ENCODE measurements at regions not wholly inside any gene's neighbourhood (a gene's known extent, or its start where the extent isn't known, plus 50 kb on each side); places are given as distances from the start of the nearest gene placed in this dataset.
A peak's percentile ranks its signal among the peaks of the same experiment; 100 is the strongest.
"Not testable (repeated sequence)": the region's sequence is repeated elsewhere in the genome, so short reads cannot be mapped to it uniquely, and the experiment has no call there.

GRCh38 chr21:10346933-10347615, 174.3 kb upstream of the TPTE start:
- H3K14ac ChIP-seq (ENCODE audit: low read length in 2 of 2); H3K4me1 ChIP-seq (ENCODE audit: control insufficient read depth, insufficient read depth, low read depth, low read length); H3K23ac ChIP-seq (ENCODE audit: low read length in 2 of 2); H4K8ac ChIP-seq (ENCODE audit: low read length); H3K4ac ChIP-seq (ENCODE audit: low read depth in 1 of 2, low read length in 2 of 2); H2BK120ac ChIP-seq (ENCODE audit: low read depth, low read length); H2BK15ac ChIP-seq (ENCODE audit: low read depth, poor library complexity, severe bottlenecking); H3K4me2 ChIP-seq (ENCODE audit: low read length, poor library complexity, severe bottlenecking); H3K27me3 ChIP-seq (ENCODE audit: control insufficient read depth in 1 of 2, insufficient read depth in 1 of 2, low read length in 2 of 2); DNase-seq; H3K27ac ChIP-seq (ENCODE audit: low read length, poor library complexity, severe bottlenecking); H2BK5ac ChIP-seq (ENCODE audit: low read depth, low read length, poor library complexity, severe bottlenecking); H3K36me3 ChIP-seq (ENCODE audit: control insufficient read depth in 1 of 2, insufficient read depth in 2 of 2, low read depth in 1 of 2, low read length in 2 of 2); H2AFZ ChIP-seq (ENCODE audit: low read depth, low read length); H3K79me1 ChIP-seq (replicated peaks; ENCODE audit: low read length, poor library complexity, severe bottlenecking); H2AK5ac ChIP-seq (ENCODE audit: low read length, severe bottlenecking); H3K9ac ChIP-seq (ENCODE audit: low read length); H2BK12ac ChIP-seq (ENCODE audit: low read length in 2 of 2); H3K4me3 ChIP-seq (ENCODE audit: insufficient read depth in 1 of 2, low read depth in 1 of 2, low read length in 2 of 2); H3K18ac ChIP-seq (ENCODE audit: low read depth in 1 of 2, low read length in 2 of 2); H4K91ac ChIP-seq (ENCODE audit: low read length): not testable (repeated sequence)
- WGBS: 70% methylated on average over 2 of the region's 3 CpGs
- peaks cover 19% of the 10 kb centered on the region for H3K9me3 ChIP-seq (ENCODE audit: control insufficient read depth, low read length)

DNA sequence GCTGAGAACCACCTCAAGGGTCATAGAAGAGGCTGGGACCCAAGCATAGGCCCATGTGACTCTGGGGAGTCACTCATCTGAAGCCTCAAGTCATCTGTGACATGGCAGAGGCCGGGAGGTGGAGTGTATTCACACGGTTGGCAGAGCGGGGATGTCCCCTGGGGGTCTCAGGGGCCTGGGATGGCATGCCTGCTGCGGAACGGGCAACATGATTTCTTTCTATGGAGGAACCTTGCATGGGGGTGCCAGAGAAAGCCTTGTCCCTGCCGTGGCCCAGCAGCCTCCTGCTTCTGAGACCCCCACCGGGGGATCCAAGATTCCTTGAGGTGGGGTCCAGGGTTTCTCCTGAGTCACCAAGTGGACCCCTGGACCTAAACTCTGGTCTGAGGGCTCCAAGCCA, 173.7 kb upstream of the TPTE start:
- H2AK5ac ChIP-seq (ENCODE audit: low read length, severe bottlenecking); H2BK12ac ChIP-seq (ENCODE audit: low read length in 2 of 2); H3K18ac ChIP-seq (ENCODE audit: low read depth in 1 of 2, low read length in 2 of 2); H3K4ac ChIP-seq (ENCODE audit: low read depth in 1 of 2, low read length in 2 of 2); H3K23ac ChIP-seq (ENCODE audit: low read length in 2 of 2); H2BK5ac ChIP-seq (ENCODE audit: low read depth, low read length, poor library complexity, severe bottlenecking); H2AFZ ChIP-seq (ENCODE audit: low read depth, low read length); H3K14ac ChIP-seq (ENCODE audit: low read length in 2 of 2); H3K4me2 ChIP-seq (ENCODE audit: low read length, poor library complexity, severe bottlenecking); H3K79me1 ChIP-seq (replicated peaks; ENCODE audit: low read length, poor library complexity, severe bottlenecking); H2BK120ac ChIP-seq (ENCODE audit: low read depth, low read length); H3K27ac ChIP-seq (ENCODE audit: low read length, poor library complexity, severe bottlenecking); DNase-seq; H3K9ac ChIP-seq (ENCODE audit: low read length); H3K36me3 ChIP-seq (ENCODE audit: control insufficient read depth in 1 of 2, insufficient read depth in 2 of 2, low read depth in 1 of 2, low read length in 2 of 2); H4K91ac ChIP-seq (ENCODE audit: low read length); H3K27me3 ChIP-seq (ENCODE audit: control insufficient read depth in 1 of 2, insufficient read depth in 1 of 2, low read length in 2 of 2); H3K4me1 ChIP-seq (ENCODE audit: control insufficient read depth, insufficient read depth, low read depth, low read length); H4K8ac ChIP-seq (ENCODE audit: low read length): not testable (repeated sequence)
- Histone ChIP-seq H3K9me3 (ENCODE audit: control insufficient read depth, low read length) (peaks cover 23% of the 10 kb centered on the region), H2BK15ac (ENCODE audit: low read depth, poor library complexity, severe bottlenecking) (peak overlapping the region; percentile 1), H3K4me3 (ENCODE audit: insufficient read depth in 1 of 2, low read depth in 1 of 2, low read length in 2 of 2) (peak overlapping the region in 1 of 2 experiments; percentile 4)
- 65% methylated on average over 7 of the region's 7 CpGs for WGBS

- DNase-seq; H3K23ac ChIP-seq (ENCODE audit: low read length in 2 of 2); H2BK15ac ChIP-seq (ENCODE audit: low read depth, poor library complexity, severe bottlenecking); H2AFZ ChIP-seq (ENCODE audit: low read depth, low read length); H3K27me3 ChIP-seq (ENCODE audit: control insufficient read depth in 1 of 2, insufficient read depth in 1 of 2, low read length in 2 of 2); H3K27ac ChIP-seq (ENCODE audit: low read length, poor library complexity, severe bottlenecking); H3K79me1 ChIP-seq (replicated peaks; ENCODE audit: low read length, poor library complexity, severe bottlenecking); H2BK12ac ChIP-seq (ENCODE audit: low read length in 2 of 2); H4K91ac ChIP-seq (ENCODE audit: low read length); H3K36me3 ChIP-seq (ENCODE audit: control insufficient read depth in 1 of 2, insufficient read depth in 2 of 2, low read depth in 1 of 2, low read length in 2 of 2); H3K4me1 ChIP-seq (ENCODE audit: control insufficient read depth, insufficient read depth, low read depth, low read length); H3K14ac ChIP-seq (ENCODE audit: low read length in 2 of 2); H3K18ac ChIP-seq (ENCODE audit: low read depth in 1 of 2, low read length in 2 of 2); H3K4ac ChIP-seq (ENCODE audit: low read depth in 1 of 2, low read length in 2 of 2); H2BK120ac ChIP-seq (ENCODE audit: low read depth, low read length); H3K9ac ChIP-seq (ENCODE audit: low read length); H3K4me3 ChIP-seq (ENCODE audit: insufficient read depth in 1 of 2, low read depth in 1 of 2, low read length in 2 of 2); H2AK5ac ChIP-seq (ENCODE audit: low read length, severe bottlenecking); H3K4me2 ChIP-seq (ENCODE audit: low read length, poor library complexity, severe bottlenecking); H4K8ac ChIP-seq (ENCODE audit: low read length); H2BK5ac ChIP-seq (ENCODE audit: low read depth, low read length, poor library complexity, severe bottlenecking): not testable (repeated sequence)
- peaks cover 26% of the 10 kb centered on the region for H3K9me3 ChIP-seq (ENCODE audit: control insufficient read depth, low read length)
- 27% methylated on average over 3 of the region's 3 CpGs for WGBS
These were observed 173.2 kb upstream of the TPTE start for GRCh38 chr21:10348150-10348549.

DNA sequence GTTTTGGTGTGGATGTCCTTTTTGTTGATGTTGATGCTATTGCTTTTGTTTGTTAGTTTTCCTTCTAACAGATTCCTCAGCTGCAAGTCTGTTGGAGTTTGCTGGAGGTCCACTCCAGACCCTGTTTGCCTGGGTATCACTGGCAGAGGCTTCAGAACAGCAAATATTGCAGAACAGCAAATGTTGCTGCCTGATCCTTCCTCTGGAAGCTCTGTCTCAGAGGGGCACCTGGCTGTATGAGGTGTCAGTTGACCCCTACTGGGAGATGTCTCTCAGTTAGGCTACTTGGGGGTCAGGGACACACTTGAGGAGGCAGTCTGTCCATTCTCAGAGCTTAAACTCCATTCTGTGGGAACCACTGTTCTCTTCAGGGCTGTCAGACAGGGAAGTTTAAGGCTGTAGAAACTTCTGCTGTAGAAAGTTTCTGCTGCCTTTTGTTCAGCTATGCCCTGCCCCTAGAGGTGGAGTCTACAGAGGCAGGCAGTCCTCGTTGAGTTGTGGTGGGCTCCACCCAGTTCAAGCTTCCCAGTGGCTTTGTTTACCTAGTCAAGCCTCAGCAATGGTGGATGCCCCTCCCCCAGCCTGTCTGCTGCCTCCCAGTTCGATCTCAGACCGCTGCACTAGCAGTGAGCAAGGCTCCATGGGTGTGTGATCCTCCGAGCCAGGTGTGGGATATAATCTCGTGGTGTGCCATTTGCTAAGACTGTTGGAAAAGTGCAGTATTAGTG, 166.4 kb upstream of the TPTE start:
- 34% methylated on average over 4 of the region's 5 CpGs for WGBS
- H4K8ac ChIP-seq (ENCODE audit: low read length): not testable (repeated sequence)

More for the DNA sequence above, 166.4 kb upstream of the TPTE start:
- H3K18ac ChIP-seq (ENCODE audit: low read depth in 1 of 2, low read length in 2 of 2); H2BK15ac ChIP-seq (ENCODE audit: low read depth, poor library complexity, severe bottlenecking); H3K27me3 ChIP-seq (ENCODE audit: control insufficient read depth in 1 of 2, insufficient read depth in 1 of 2, low read length in 2 of 2); H2BK5ac ChIP-seq (ENCODE audit: low read depth, low read length, poor library complexity, severe bottlenecking); H2BK120ac ChIP-seq (ENCODE audit: low read depth, low read length); DNase-seq; H3K23ac ChIP-seq (ENCODE audit: low read length in 2 of 2); H3K27ac ChIP-seq (ENCODE audit: low read length, poor library complexity, severe bottlenecking); H3K79me1 ChIP-seq (replicated peaks; ENCODE audit: low read length, poor library complexity, severe bottlenecking); H3K4me3 ChIP-seq (ENCODE audit: insufficient read depth in 1 of 2, low read depth in 1 of 2, low read length in 2 of 2); H3K4ac ChIP-seq (ENCODE audit: low read depth in 1 of 2, low read length in 2 of 2); H4K91ac ChIP-seq (ENCODE audit: low read length); H2AFZ ChIP-seq (ENCODE audit: low read depth, low read length); H3K4me2 ChIP-seq (ENCODE audit: low read length, poor library complexity, severe bottlenecking); H3K14ac ChIP-seq (ENCODE audit: low read length in 2 of 2); H2AK5ac ChIP-seq (ENCODE audit: low read length, severe bottlenecking); H3K9ac ChIP-seq (ENCODE audit: low read length); H3K36me3 ChIP-seq (ENCODE audit: control insufficient read depth in 1 of 2, insufficient read depth in 2 of 2, low read depth in 1 of 2, low read length in 2 of 2); H2BK12ac ChIP-seq (ENCODE audit: low read length in 2 of 2); H3K4me1 ChIP-seq (ENCODE audit: control insufficient read depth, insufficient read depth, low read depth, low read length): not testable (repeated sequence)
- peaks cover 45% of the 10 kb centered on the region for H3K9me3 ChIP-seq (ENCODE audit: control insufficient read depth, low read length)

Data from mesenchymal stem cell (in vitro differentiated cells and primary cell).